K562 (cell line): ENCODE measurements at regions not wholly inside any gene's neighbourhood (a gene's known extent, or its start where the extent isn't known, plus 50 kb on each side); places are given as distances from the start of the nearest gene placed in this dataset.
A peak's percentile ranks its signal among the peaks of the same experiment; 100 is the strongest.

ENCODE experiments used
- ATAC-seq: fragments of 200-7000 bp; cut with Tn5 transposase; 3 replicates; pipeline ENCODE4 v1.9.1; 2020; ENCODE audit warnings: moderate library complexity
- BruUV-seq: library from RNA; stranded (reverse); fragments of 400-500 nt; replicated peaks from 2 replicates; lab custom pipeline; 2021; lab: Mats Ljungman, UMichigan
- CTCF ChIA-PET: fragments of 300-600 bp; formaldehyde crosslinking; extraction: SDS; loops from one replicate; lab custom pipeline; 2021; ENCODE audit warnings: low intra/inter-chr PET ratio; lab: Yijun Ruan, JAX
- POLR2A ChIA-PET: fragments of 300-600, 350-650 bp; sonication (Branson Sonifier 250); formaldehyde crosslinking; extraction: SDS; loops from one replicate; lab custom pipeline; 2021; ENCODE audit warnings: antibody characterized with exemption, inconsistent platforms; lab: Yijun Ruan, JAX
- DNase-seq, 4 experiments: peaks; one replicate each; pipeline versions ENCODE4 v3.0.0 to v3.0.0-alpha.2; 2011 to 2018; ENCODE audit warnings: low spot score in 3 of 4, mixed read lengths in 3 of 4; ENCODE audit errors: extremely low read depth in 1 of 4
- FAIRE-seq: peaks from 2 replicates; lab custom pipeline; 2011; peaks lifted over from hg19 to GRCh38; lab: Jason Lieb, UNC
- H2AFZ ChIP-seq: 2 replicates; pipeline ENCODE4 v1.6.0; 2011; ENCODE audit warnings: low read depth, low read length, control low read depth, inconsistent platforms
- H3K27ac ChIP-seq: fragments of 200-600 bp; 3 replicates; pipeline ENCODE4 v1.8.0; 2011; ENCODE audit warnings: low read depth, mild to moderate bottlenecking, control low read depth, inconsistent platforms, low read length, moderate library complexity, mixed read lengths; ENCODE audit errors: extremely low read depth
- H3K27me3 ChIP-seq, 2 experiments: fragments of 300-600 bp in 1 of 2; 2 replicates in 1 of 2; 3 replicates in 1 of 2; pipeline versions ENCODE4 v1.6.0 to v1.8.0; 2011; ENCODE audit warnings: inconsistent platforms in 2 of 2, low read length in 2 of 2, mild to moderate bottlenecking in 1 of 2, mixed read lengths in 1 of 2, moderate library complexity in 1 of 2; ENCODE audit not compliant: control insufficient read depth in 2 of 2, insufficient read depth in 2 of 2
- H3K36me3 ChIP-seq: fragments of 300-600 bp; 3 replicates; pipeline ENCODE4 v1.8.0; 2011; ENCODE audit warnings: mild to moderate bottlenecking, low read length, inconsistent platforms; ENCODE audit not compliant: control insufficient read depth, insufficient read depth
- H3K4me1 ChIP-seq, 2 experiments: fragments of 200-600 bp in 1 of 2; replicated peaks in 1 of 2; 2 replicates in 1 of 2; 3 replicates in 1 of 2; pipeline versions ENCODE4 v1.5.1 to v1.8.0; 2011; ENCODE audit warnings: inconsistent platforms in 2 of 2, low read length in 2 of 2, mild to moderate bottlenecking in 1 of 2, mixed read lengths in 1 of 2, moderate library complexity in 1 of 2; ENCODE audit not compliant: control insufficient read depth in 2 of 2, insufficient read depth in 2 of 2
- H3K4me2 ChIP-seq: 2 replicates; pipeline ENCODE4 v1.6.1; 2011; ENCODE audit warnings: low read length, control low read depth, inconsistent platforms, mixed read lengths; ENCODE audit not compliant: insufficient read depth
- H3K4me3 ChIP-seq: fragments of 200-600 bp; sonication (generic), shearing (Covaris generic); 2 replicates; pipeline ENCODE4 v1.5.1; 2016; ENCODE audit warnings: control low read depth, inconsistent platforms
- H3K79me2 ChIP-seq: fragments of 200-600 bp; 3 replicates; pipeline ENCODE4 v1.8.0; 2011; ENCODE audit warnings: low read length, inconsistent platforms; ENCODE audit not compliant: control insufficient read depth, insufficient read depth
- H3K9ac ChIP-seq, 2 experiments: 2 replicates each; pipeline versions ENCODE4 v1.6.0 to v1.6.1; 2011; ENCODE audit warnings: low read depth in 2 of 2, low read length in 2 of 2, control low read depth in 1 of 2, inconsistent platforms in 1 of 2, mild to moderate bottlenecking in 1 of 2, mixed read lengths in 1 of 2; ENCODE audit not compliant: insufficient read depth in 1 of 2
- H3K9me1 ChIP-seq: one replicate; pipeline ENCODE4 v1.6.0; 2011; ENCODE audit warnings: inconsistent platforms, mild to moderate bottlenecking, low read length, moderate library complexity; ENCODE audit not compliant: control insufficient read depth, insufficient read depth
- H3K9me3 ChIP-seq: replicated peaks from 2 replicates; pipeline ENCODE4 v1.5.1; 2011; ENCODE audit warnings: low read depth, low read length, inconsistent platforms; ENCODE audit not compliant: control insufficient read depth, insufficient read depth
- H4K20me1 ChIP-seq: replicated peaks from 2 replicates; pipeline ENCODE4 v1.6.1; 2011; ENCODE audit warnings: low read length, inconsistent platforms, mixed read lengths; ENCODE audit not compliant: control insufficient read depth, insufficient read depth
- BDP1 ChIP-seq: IDR thresholded peaks from 3 replicates; pipeline ENCODE4 v1.6.1; 2011; ENCODE audit not compliant: insufficient read length, insufficient read depth
- ELK3 ChIP-seq: fragments of 450-650 bp; formaldehyde crosslinking; IDR thresholded peaks from 2 replicates; pipeline ENCODE4 v1.4.0; 2020; ENCODE audit warnings: mild to moderate bottlenecking
- KHSRP ChIP-seq: fragments of 450-650 bp; IDR thresholded peaks from 2 replicates; pipeline ENCODE4 v1.6.1; 2017
- POLR2H ChIP-seq: IDR thresholded peaks from 2 replicates; pipeline ENCODE4 v1.6.1; 2016; ENCODE audit warnings: missing genetic modification characterization, low read depth, mild to moderate bottlenecking, control low read depth, missing compliant biosample characterization, moderate library complexity
- POLR3A ChIP-seq: IDR thresholded peaks from 2 replicates; pipeline ENCODE4 v1.6.1; 2011; ENCODE audit warnings: borderline replicate concordance, mild to moderate bottlenecking, moderate library complexity; ENCODE audit not compliant: insufficient read length, insufficient read depth; ENCODE audit errors: extremely low read depth
- PPARD ChIP-seq: fragments of 250-450 bp; sonication (Bioruptor Pico); IDR thresholded peaks from 2 replicates; pipeline ENCODE4 v1.8.0; 2022; ENCODE audit warnings: inconsistent platforms, mild to moderate bottlenecking, moderate library complexity
- SAFB ChIP-seq: fragments of 200-400 bp; formaldehyde crosslinking; IDR thresholded peaks from 2 replicates; pipeline ENCODE4 v1.6.1; 2017; ENCODE audit warnings: low read depth, low read length, borderline replicate concordance
- TBP ChIP-seq: optimal IDR thresholded peaks from 2 replicates; pipeline ENCODE3; 2011; ENCODE audit warnings: low read depth, low read length, improper control_type of control experiment
- ZBTB12 ChIP-seq: fragments of 250-450 bp; sonication (Bioruptor Pico); IDR thresholded peaks from 2 replicates; pipeline ENCODE4 v1.4.0; 2020
- ZBTB2 ChIP-seq: fragments of 450-650 bp; IDR thresholded peaks from 2 replicates; pipeline ENCODE4 v1.6.1; 2016; ENCODE audit warnings: antibody characterized with exemption
- ZKSCAN8 ChIP-seq: fragments of 200-800 bp; sonication (Bioruptor generic); IDR thresholded peaks from 2 replicates; pipeline ENCODE4 v1.6.1; 2016; ENCODE audit warnings: missing genetic modification characterization, missing compliant biosample characterization
- WGBS: fragments of 100-300 bp; shearing (Covaris generic); methylation state at CpG from one replicate; pipeline ENCODE4 v1.1.6; 2016; ENCODE audit warnings: low coverage, mixed read lengths; ENCODE audit not compliant: insufficient coverage; ENCODE audit errors: missing lambda C conversion rate; 5-methylcytosine and 5-hydroxymethylcytosine counted together
- in situ Hi-C: fragments of 300-500 bp; cut with MboI; formaldehyde crosslinking; loops from 4 replicates; pipeline ENCODE4 v1.15.0; 2018; ENCODE audit warnings: inconsistent platforms, mixed read lengths
- intact Hi-C: fragments of 100-400 bp; cut with micrococcal nuclease; formaldehyde crosslinking; loops from 2 replicates; pipeline ENCODE4 v1.14.2; 2022

- Histone ChIP-seq H3K79me2 (no peaks in the 10 kb centered on the region), H3K9ac (no peak overlapping the region), H3K4me3 (no peak overlapping the region), H3K4me2 (no peak overlapping the region), H3K4me1 (no peaks in the 10 kb centered on the region), H4K20me1 (no peaks in the 10 kb centered on the region), H3K9me1 (no peaks in the 10 kb centered on the region), H3K36me3 (no peaks in the 10 kb centered on the region), H2AFZ (no peak overlapping the region)
- POLR2A ChIA-PET = no interaction called here
- WGBS = 0% methylated on average over 3 of the region's 3 CpGs
- CTCF ChIA-PET = no interaction called here
- no TSS peak for BruUV-seq
- no peak for ATAC-seq
- intact Hi-C loops = no loop called here
- in situ Hi-C loops = no loop called here
- FAIRE-seq = no peak
- TF ChIP-seq ZBTB2 (no peak), POLR2H (tag) (peak; percentile 96), ZBTB12 (CRISPR knock-in tag) (no peak), POLR3A (peak; percentile 79), ELK3 (CRISPR knock-in tag) (no peak), TBP (peak; percentile 90), SAFB (no peak), KHSRP (no peak), ZKSCAN8 (CRISPR knock-in tag) (no peak), PPARD (no peak), BDP1 (peak; percentile 23)
- TF ChIP-seq, all 486 proteins: peak for 4
- H3K27me3 ChIP-seq = no peaks in the 10 kb centered on the region
- no peak overlapping the region for H3K27ac ChIP-seq
- DNase-seq = peak in 1 of 4 experiments; percentile 1
- no peaks in the 10 kb centered on the region for H3K9me3 ChIP-seq
These were observed 88.3 kb upstream of the ACP3 start for GRCh38 chr3:132228923-132229322.
